ENCODE measurements at regions not wholly inside any gene's neighbourhood (a gene's known extent, or its start where the extent isn't known, plus 50 kb on each side); places are given as distances from the start of the nearest gene placed in this dataset.

- TF ChIP-seq CTCF (IDR thresholded peaks at IDR 0.05) (no peak), POLR2AphosphoS5 (IDR thresholded peaks at IDR 0.05) (no peak)
Observed at GRCh38 chr9:21715408-21715807, 87.0 kb upstream of the MTAP start.
